GM21526 (cell line): ENCODE measurements at regions not wholly inside any gene's neighbourhood (a gene's known extent, or its start where the extent isn't known, plus 50 kb on each side); places are given as distances from the start of the nearest gene placed in this dataset.
"Not testable (repeated sequence)": the region's sequence is repeated elsewhere in the genome, so short reads cannot be mapped to it uniquely, and the experiment has no call there.

Source experiments
- ATAC-seq: cut with Tn5 transposase; IDR thresholded peaks from one replicate; pipeline ENCODE4 v1.9.1; 2021; ENCODE audit warnings: moderate library complexity; ENCODE audit not compliant: unreplicated experiment, low FRiP score

GRCh38 chr6:141413196-141413595, 719.5 kb upstream of the GJE1 start:
- ATAC-seq = no peak

- ATAC-seq = no peak
These were observed 726.0 kb upstream of the GJE1 start for GRCh38 chr6:141406761-141407160.

- ATAC-seq = no peak
These were observed 728.9 kb upstream of the GJE1 start for GRCh38 chr6:141403827-141404226.

GRCh38 chr6:141403103-141403502, 729.6 kb upstream of the GJE1 start:
- ATAC-seq = no peak

GRCh38 chr6:141402489-141402888, 730.2 kb upstream of the GJE1 start:
- no peak for ATAC-seq

GRCh38 chr6:141401851-141402250, 730.9 kb upstream of the GJE1 start:
- no peak for ATAC-seq

- no peak for ATAC-seq
These were observed 731.6 kb upstream of the GJE1 start for GRCh38 chr6:141401168-141401567.

- no peak for ATAC-seq
These were observed 733.8 kb upstream of the GJE1 start for GRCh38 chr6:141398949-141399348.

GRCh38 chr6:141395443-141396008, 737.2 kb upstream of the GJE1 start:
- ATAC-seq = no peak

- no peak for ATAC-seq
These were observed 738.1 kb upstream of the GJE1 start for GRCh38 chr6:141394565-141395051.

GRCh38 chr6:141394125-141394536, 738.6 kb upstream of the GJE1 start:
- ATAC-seq = no peak

GRCh38 chr6:141393405-141394124, 739.2 kb upstream of the GJE1 start:
- no peak for ATAC-seq

GRCh38 chr6:141391135-141391534, 741.6 kb upstream of the GJE1 start:
- not testable (repeated sequence) for ATAC-seq

GRCh38 chr6:141388666-141389065, 744.1 kb upstream of the GJE1 start:
- no peak for ATAC-seq

- no peak for ATAC-seq
These were observed 762.3 kb upstream of the GJE1 start for GRCh38 chr6:141370438-141370837.

GRCh38 chr6:141366796-141367195, 765.9 kb upstream of the GJE1 start:
- not testable (repeated sequence) for ATAC-seq

- ATAC-seq = no peak
These were observed 768.0 kb upstream of the GJE1 start for GRCh38 chr6:141364694-141365093.

- no peak for ATAC-seq
These were observed 768.5 kb upstream of the GJE1 start for GRCh38 chr6:141364232-141364631.

GRCh38 chr6:141361559-141361958, 771.2 kb upstream of the GJE1 start:
- ATAC-seq = no peak

GRCh38 chr6:141359953-141360352, 772.8 kb upstream of the GJE1 start:
- ATAC-seq = no peak

- no peak for ATAC-seq
These were observed 778.4 kb upstream of the GJE1 start for GRCh38 chr6:141354191-141354955.
